Peyer's patch (tissue), 4 donors: ENCODE measurements at regions not wholly inside any gene's neighbourhood (a gene's known extent, or its start where the extent isn't known, plus 50 kb on each side); places are given as distances from the start of the nearest gene placed in this dataset.

Experiments
- DNase-seq, 3 donors: peaks; one replicate each; pipeline ENCODE4 v3.0.0-alpha.2; 2017 to 2019
- H3K27ac ChIP-seq, 4 donors: fragments of 200-600 bp; sonication (generic); one replicate each; pipeline ENCODE4 v1.5.1; 2016 to 2019
- H3K27me3 ChIP-seq, 2 donors: fragments of 200-600 bp; sonication (generic); one replicate each; pipeline ENCODE4 v1.5.1; 2019
- H3K36me3 ChIP-seq, 3 donors: fragments of 200-600 bp; sonication (generic); one replicate each; pipeline ENCODE4 v1.5.1; 2016 to 2019
- H3K4me1 ChIP-seq, 4 donors: fragments of 200-600 bp; sonication (generic); one replicate each; pipeline ENCODE4 v1.5.1; 2016 to 2019
- H3K4me3 ChIP-seq, 4 donors: fragments of 200-600 bp; sonication (generic); 1 replicate in 3 of 4; 2 replicates in 1 of 4; pipeline ENCODE4 v1.5.1; 2016 to 2019; ENCODE audit warnings: mild to moderate bottlenecking in 1 of 4
- H3K9me3 ChIP-seq, 4 donors: fragments of 200-600 bp; sonication (generic); one replicate each; pipeline ENCODE4 v1.5.1; 2016 to 2019; ENCODE audit warnings: mild to moderate bottlenecking in 1 of 4
- POLR2A ChIP-seq, 2 donors: fragments of 450-650 bp; IDR thresholded peaks; one replicate each; pipeline ENCODE4 v1.5.1; 2017; ENCODE audit warnings: antibody characterized with exemption in 2 of 2, mild to moderate bottlenecking in 2 of 2, moderate library complexity in 2 of 2
- TF ChIP-seq, protein P1 (sequence below), 6 experiments: fragments of 450-650 bp in 4 of 6; fragments of 200-600 bp in 2 of 6; sonication (generic) in 1 of 6; IDR thresholded peaks; one replicate each; pipeline ENCODE4 v1.5.1; 2017 to 2019; ENCODE audit warnings: antibody characterized with exemption in 6 of 6, mild to moderate bottlenecking in 3 of 6, moderate library complexity in 1 of 6

DNA sequence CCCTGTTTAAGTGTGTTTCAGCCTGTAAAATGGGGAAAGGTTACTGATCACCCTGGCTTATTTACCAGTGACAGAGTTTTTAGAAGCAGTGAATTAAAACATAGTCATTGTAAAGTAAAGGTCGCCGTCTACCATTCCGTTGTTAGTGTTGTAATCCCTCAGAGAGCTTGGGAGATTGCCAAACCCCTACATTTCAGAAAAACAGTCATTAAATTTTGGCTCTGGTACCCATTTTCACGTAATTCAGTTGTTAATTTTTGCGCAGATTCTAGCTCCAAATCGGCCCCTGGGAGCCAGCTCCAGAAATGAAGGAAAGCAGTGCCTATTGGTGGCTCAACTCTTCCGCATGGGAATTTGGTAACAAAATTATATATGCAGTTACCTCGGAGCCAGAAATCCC lies 127.7 kb upstream of the AJAP1 start:
- no peaks in the 10 kb centered on the region for H3K9me3 ChIP-seq
- no peaks in the 10 kb centered on the region for H3K4me1 ChIP-seq
- no peaks in the 10 kb centered on the region for H3K36me3 ChIP-seq
- TF ChIP-seq, protein P1, sequence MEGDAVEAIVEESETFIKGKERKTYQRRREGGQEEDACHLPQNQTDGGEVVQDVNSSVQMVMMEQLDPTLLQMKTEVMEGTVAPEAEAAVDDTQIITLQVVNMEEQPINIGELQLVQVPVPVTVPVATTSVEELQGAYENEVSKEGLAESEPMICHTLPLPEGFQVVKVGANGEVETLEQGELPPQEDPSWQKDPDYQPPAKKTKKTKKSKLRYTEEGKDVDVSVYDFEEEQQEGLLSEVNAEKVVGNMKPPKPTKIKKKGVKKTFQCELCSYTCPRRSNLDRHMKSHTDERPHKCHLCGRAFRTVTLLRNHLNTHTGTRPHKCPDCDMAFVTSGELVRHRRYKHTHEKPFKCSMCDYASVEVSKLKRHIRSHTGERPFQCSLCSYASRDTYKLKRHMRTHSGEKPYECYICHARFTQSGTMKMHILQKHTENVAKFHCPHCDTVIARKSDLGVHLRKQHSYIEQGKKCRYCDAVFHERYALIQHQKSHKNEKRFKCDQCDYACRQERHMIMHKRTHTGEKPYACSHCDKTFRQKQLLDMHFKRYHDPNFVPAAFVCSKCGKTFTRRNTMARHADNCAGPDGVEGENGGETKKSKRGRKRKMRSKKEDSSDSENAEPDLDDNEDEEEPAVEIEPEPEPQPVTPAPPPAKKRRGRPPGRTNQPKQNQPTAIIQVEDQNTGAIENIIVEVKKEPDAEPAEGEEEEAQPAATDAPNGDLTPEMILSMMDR (IDR thresholded peaks at IDR 0.05) = no peak
- no peak for TF ChIP-seq POLR2A (IDR thresholded peaks at IDR 0.05)
- DNase-seq = no peak
- no peaks in the 10 kb centered on the region for H3K27me3 ChIP-seq
- H3K27ac ChIP-seq = no peak overlapping the region
- no peak overlapping the region for H3K4me3 ChIP-seq

DNA sequence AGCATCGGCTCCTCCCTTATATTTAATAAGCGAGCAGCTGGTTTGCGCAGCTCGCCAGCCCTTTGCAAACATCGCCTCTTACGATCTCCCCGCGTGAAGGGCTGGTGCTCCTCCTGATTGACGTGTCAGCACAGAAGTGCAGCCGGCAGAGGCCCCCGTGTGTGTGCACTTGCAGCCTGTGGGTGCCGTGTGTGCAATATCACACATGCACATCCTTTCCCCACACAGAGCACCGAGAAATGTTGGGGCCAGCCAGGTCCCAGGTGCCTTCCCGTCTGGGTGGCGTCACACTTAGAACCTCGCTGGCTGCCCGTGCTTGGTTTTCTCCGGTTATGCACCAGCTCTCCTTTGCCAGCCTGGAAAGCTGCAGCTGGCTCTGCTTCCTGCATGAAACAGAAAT lies 126.6 kb upstream of the AJAP1 start:
- DNase-seq = no peak
- Histone ChIP-seq H3K4me1 (no peaks in the 10 kb centered on the region), H3K4me3 (no peak overlapping the region), H3K9me3 (no peaks in the 10 kb centered on the region), H3K36me3 (no peaks in the 10 kb centered on the region), H3K27ac (no peak overlapping the region), H3K27me3 (no peaks in the 10 kb centered on the region)
- TF ChIP-seq POLR2A (IDR thresholded peaks at IDR 0.05) = no peak
- TF ChIP-seq, protein P1 (IDR thresholded peaks at IDR 0.05) = no peak

DNA sequence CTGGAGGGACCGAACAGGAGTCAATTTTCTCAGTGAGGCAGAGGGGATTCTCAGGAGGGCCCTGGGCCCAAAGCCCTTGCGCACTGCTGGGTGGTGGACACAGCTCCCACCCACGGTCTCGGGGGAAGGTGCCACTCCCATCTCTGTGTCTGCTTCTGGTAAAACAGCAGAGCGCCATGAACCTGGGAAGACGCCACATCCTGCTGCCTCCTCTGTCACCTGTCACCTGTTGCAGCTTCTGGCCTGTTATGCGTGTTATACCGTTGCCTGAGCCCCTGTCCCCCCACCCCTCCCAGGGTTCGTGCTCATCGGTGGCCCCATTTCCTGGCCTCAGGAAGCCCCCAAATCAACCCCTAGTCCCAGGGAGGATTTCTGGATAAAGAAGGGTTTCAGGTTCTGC lies 125.8 kb upstream of the AJAP1 start:
- Histone ChIP-seq H3K27ac (no peak overlapping the region), H3K4me1 (no peaks in the 10 kb centered on the region), H3K4me3 (no peak overlapping the region), H3K36me3 (no peaks in the 10 kb centered on the region), H3K27me3 (no peaks in the 10 kb centered on the region), H3K9me3 (no peaks in the 10 kb centered on the region)
- DNase-seq = no peak
- TF ChIP-seq POLR2A (IDR thresholded peaks at IDR 0.05) = no peak
- TF ChIP-seq, protein P1 (IDR thresholded peaks at IDR 0.05) = no peak

DNA sequence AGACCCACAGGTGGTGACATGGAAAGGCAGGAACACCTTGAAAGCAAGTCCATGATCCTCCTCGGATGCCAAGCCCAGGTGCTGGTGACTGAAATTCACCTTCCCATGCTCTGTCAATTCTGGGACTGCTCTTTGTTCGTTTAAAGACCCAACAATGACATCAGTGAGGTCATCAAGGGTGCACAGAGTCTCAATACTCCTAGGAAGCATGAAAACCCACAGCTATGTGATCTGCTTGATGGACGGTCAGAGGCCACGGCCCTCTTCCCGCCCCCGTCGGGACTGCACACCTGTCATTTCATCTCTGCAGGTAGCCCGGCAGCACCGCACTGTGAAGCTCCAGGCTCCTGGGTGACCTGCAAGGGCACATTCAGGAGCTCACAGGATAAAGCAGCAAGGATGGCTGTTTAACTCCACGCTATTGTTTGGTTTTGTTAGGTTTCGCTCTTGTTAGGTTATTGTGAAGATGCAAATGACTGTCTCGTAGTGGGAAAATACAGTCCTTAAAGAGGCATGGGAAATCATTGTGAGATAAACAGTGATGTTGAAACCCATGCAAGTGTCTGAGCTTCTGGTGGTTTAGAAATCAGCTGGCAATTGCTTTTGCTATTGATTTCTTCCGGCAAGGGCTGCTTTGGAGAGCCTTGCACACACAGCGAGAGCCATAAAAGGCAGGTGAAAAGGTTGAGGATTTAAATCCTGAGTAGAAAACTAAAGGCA lies 124.8 kb upstream of the AJAP1 start:
- Histone ChIP-seq H3K36me3 (no peaks in the 10 kb centered on the region), H3K27me3 (no peaks in the 10 kb centered on the region), H3K4me1 (no peaks in the 10 kb centered on the region), H3K4me3 (no peak overlapping the region), H3K27ac (no peak overlapping the region), H3K9me3 (no peaks in the 10 kb centered on the region)
- TF ChIP-seq, protein P1 (IDR thresholded peaks at IDR 0.05) = no peak
- no peak for TF ChIP-seq POLR2A (IDR thresholded peaks at IDR 0.05)
- no peak for DNase-seq

DNA sequence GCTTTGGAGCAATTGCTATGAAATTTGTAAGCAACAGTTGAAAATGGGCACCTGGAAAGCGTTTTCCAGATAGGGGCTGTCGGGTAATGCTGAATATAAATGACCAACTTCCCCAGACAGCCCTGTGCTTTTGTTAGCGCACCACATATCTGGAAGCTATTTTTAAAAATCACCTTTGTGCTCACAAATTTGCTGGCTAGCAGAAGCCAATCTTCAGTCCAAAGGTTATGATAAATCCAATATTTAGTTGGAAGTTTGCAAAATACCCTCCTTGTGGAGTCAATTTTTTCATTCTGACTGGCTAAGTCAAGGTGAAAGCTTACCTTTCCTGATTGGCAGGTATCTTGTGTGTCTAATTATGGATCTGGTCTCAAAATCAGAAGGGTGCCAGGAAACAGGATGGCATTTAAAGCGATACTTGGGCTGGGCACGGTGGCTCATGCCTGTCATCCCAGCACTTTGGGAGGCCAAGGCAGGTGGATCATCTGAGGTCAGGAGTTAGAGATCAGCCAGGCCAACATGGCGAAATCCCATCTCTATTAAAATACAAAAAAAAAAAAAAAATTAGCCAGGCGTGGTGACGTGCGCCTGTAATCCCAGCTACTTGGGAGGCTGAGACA lies 124.1 kb upstream of the AJAP1 start:
- Histone ChIP-seq H3K27me3 (no peaks in the 10 kb centered on the region), H3K36me3 (no peaks in the 10 kb centered on the region), H3K9me3 (no peaks in the 10 kb centered on the region), H3K4me1 (no peaks in the 10 kb centered on the region), H3K4me3 (no peak overlapping the region), H3K27ac (no peak overlapping the region)
- TF ChIP-seq POLR2A (IDR thresholded peaks at IDR 0.05) = no peak
- TF ChIP-seq, protein P1 (IDR thresholded peaks at IDR 0.05) = no peak
- DNase-seq = no peak
